IMR-90 (cell line): ENCODE measurements at regions not wholly inside any gene's neighbourhood (a gene's known extent, or its start where the extent isn't known, plus 50 kb on each side); places are given as distances from the start of the nearest gene placed in this dataset.

ENCODE experiments used
- ATAC-seq: fragments of 200-7000 bp; cut with Tn5 transposase; 2 replicates; pipeline ENCODE4 v1.9.1; 2020; ENCODE audit warnings: low read depth, mild to moderate bottlenecking, moderate library complexity
- BruUV-seq: library from RNA; stranded (reverse); fragments of 400-500 nt; replicated peaks from 2 replicates; lab custom pipeline; 2021; lab: Mats Ljungman, UMichigan
- CTCF ChIA-PET: fragments of 300-600 bp; formaldehyde crosslinking; extraction: SDS; loops from one replicate; lab custom pipeline; 2021; ENCODE audit warnings: antibody characterized with exemption; lab: Yijun Ruan, JAX
- POLR2A ChIA-PET: fragments of 300-600 bp; sonication (Branson Sonifier 250); formaldehyde crosslinking; loops from one replicate; lab custom pipeline; 2022; ENCODE audit warnings: antibody characterized with exemption; ENCODE audit not compliant: unreplicated experiment; lab: Charles Lee
- DNase-seq: peaks from one replicate; pipeline ENCODE4 v3.0.0; 2013
- H2AFZ ChIP-seq: replicated peaks from 2 replicates; pipeline ENCODE3; 2013; ENCODE audit warnings: low read length, mild to moderate bottlenecking; ENCODE audit not compliant: poor library complexity
- H2AK5ac ChIP-seq: 2 replicates; pipeline ENCODE4 v1.6.1; 2013; ENCODE audit warnings: low read depth, low read length, inconsistent platforms
- H2AK9ac ChIP-seq: replicated peaks from 2 replicates; pipeline ENCODE3; 2013; ENCODE audit warnings: mild to moderate bottlenecking, low read depth, low read length, moderate library complexity; ENCODE audit not compliant: poor library complexity
- H2BK120ac ChIP-seq: 2 replicates; pipeline ENCODE4 v1.6.1; 2013; ENCODE audit warnings: low read depth, low read length, inconsistent platforms
- H2BK15ac ChIP-seq: 3 replicates; pipeline ENCODE4 v1.6.1; 2013; ENCODE audit warnings: low read depth, low read length, inconsistent platforms
- H2BK20ac ChIP-seq: 2 replicates; pipeline ENCODE4 v1.6.1; 2013; ENCODE audit warnings: low read depth, mild to moderate bottlenecking, inconsistent platforms, low read length, moderate library complexity
- H2BK5ac ChIP-seq: 2 replicates; pipeline ENCODE4 v1.6.1; 2013; ENCODE audit warnings: mild to moderate bottlenecking, low read depth, low read length, inconsistent platforms; ENCODE audit not compliant: poor library complexity, severe bottlenecking
- H3K14ac ChIP-seq: replicated peaks from 2 replicates; pipeline ENCODE4 v1.6.1; 2013; ENCODE audit warnings: low read depth, low read length, inconsistent platforms
- H3K18ac ChIP-seq: 2 replicates; pipeline ENCODE4 v1.6.1; 2013; ENCODE audit warnings: low read depth, low read length, control low read depth
- H3K23ac ChIP-seq: 2 replicates; pipeline ENCODE4 v1.6.1; 2013; ENCODE audit warnings: low read depth, low read length, inconsistent platforms
- H3K27ac ChIP-seq: 2 replicates; pipeline ENCODE4 v1.5.1; 2013; ENCODE audit warnings: mild to moderate bottlenecking, control low read depth, low read length; ENCODE audit not compliant: insufficient read depth
- H3K27me3 ChIP-seq: 2 replicates; pipeline ENCODE4 v1.6.1; 2013; ENCODE audit warnings: low read length; ENCODE audit not compliant: control insufficient read depth, insufficient read depth
- H3K36me3 ChIP-seq: 2 replicates; pipeline ENCODE4 v1.6.1; 2013; ENCODE audit warnings: low read length, mixed read lengths; ENCODE audit not compliant: control insufficient read depth, insufficient read depth
- H3K4ac ChIP-seq: 2 replicates; pipeline ENCODE4 v1.6.1; 2013; ENCODE audit warnings: low read depth, low read length, inconsistent platforms
- H3K4me1 ChIP-seq: 2 replicates; pipeline ENCODE4 v1.6.1; 2013; ENCODE audit warnings: low read length, mixed read lengths; ENCODE audit not compliant: control insufficient read depth, insufficient read depth
- H3K4me2 ChIP-seq: 2 replicates; pipeline ENCODE4 v1.6.1; 2013; ENCODE audit warnings: low read depth, mild to moderate bottlenecking, control low read depth, low read length, moderate library complexity
- H3K4me3 ChIP-seq: 2 replicates; pipeline ENCODE4 v1.5.1; 2013; ENCODE audit warnings: low read depth, mild to moderate bottlenecking, control low read depth, low read length, moderate library complexity; ENCODE audit not compliant: insufficient read depth
- H3K56ac ChIP-seq: 2 replicates; pipeline ENCODE4 v1.6.1; 2013; ENCODE audit warnings: low read length, inconsistent platforms; ENCODE audit not compliant: insufficient read depth; ENCODE audit errors: extremely low read depth
- H3K79me1 ChIP-seq, 2 experiments: 2 replicates each; pipeline ENCODE4 v1.6.1; 2013; ENCODE audit warnings: low read length in 2 of 2, inconsistent platforms in 1 of 2, low read depth in 1 of 2
- H3K9ac ChIP-seq: 2 replicates; pipeline ENCODE4 v1.6.1; 2013; ENCODE audit warnings: low read depth, low read length, control low read depth
- H3K9me1 ChIP-seq: 2 replicates; pipeline ENCODE4 v1.6.1; 2013; ENCODE audit warnings: low read length, inconsistent platforms; ENCODE audit not compliant: insufficient read depth
- H3K9me3 ChIP-seq: 2 replicates; pipeline ENCODE4 v1.6.1; 2013; ENCODE audit warnings: low read length; ENCODE audit not compliant: control insufficient read depth, insufficient read depth
- H4K20me1 ChIP-seq: 2 replicates; pipeline ENCODE4 v1.6.1; 2013; ENCODE audit warnings: low read length, inconsistent platforms; ENCODE audit not compliant: insufficient read depth
- H4K5ac ChIP-seq: 2 replicates; pipeline ENCODE4 v1.6.1; 2013; ENCODE audit warnings: mild to moderate bottlenecking, low read depth, low read length, control low read depth
- H4K8ac ChIP-seq, 2 experiments: 2 replicates each; pipeline ENCODE4 v1.6.1; 2013; ENCODE audit warnings: low read depth in 2 of 2, low read length in 2 of 2, control low read depth in 1 of 2, inconsistent platforms in 1 of 2
- H4K91ac ChIP-seq: 2 replicates; pipeline ENCODE4 v1.6.1; 2013; ENCODE audit warnings: low read depth, low read length, inconsistent platforms; ENCODE audit not compliant: insufficient read depth
- BHLHE40 ChIP-seq: fragments of 150-350 bp; IDR thresholded peaks from 2 replicates; pipeline ENCODE4 v1.6.1; 2016; ENCODE audit warnings: mild to moderate bottlenecking, low read depth, low read length
- CEBPB ChIP-seq: IDR thresholded peaks from 2 replicates; pipeline ENCODE4 v1.6.1; 2012; ENCODE audit warnings: low read depth, low read length, improper control_type of control experiment
- CHD1 ChIP-seq: IDR thresholded peaks from 2 replicates; pipeline ENCODE4 v1.6.1; 2012; ENCODE audit warnings: low read depth, low read length, improper control_type of control experiment
- FOS ChIP-seq: fragments of 150-350 bp; IDR thresholded peaks from 2 replicates; pipeline ENCODE4 v1.6.1; 2016; ENCODE audit warnings: low read depth, low read length
- MAFK ChIP-seq: IDR thresholded peaks from 2 replicates; pipeline ENCODE4 v1.6.1; 2012; ENCODE audit warnings: low read depth, low read length, improper control_type of control experiment
- MAZ ChIP-seq: IDR thresholded peaks from 2 replicates; pipeline ENCODE4 v1.6.1; 2012; ENCODE audit warnings: low read depth, mild to moderate bottlenecking, low read length, improper control_type of control experiment, moderate library complexity, borderline replicate concordance
- MXI1 ChIP-seq: IDR thresholded peaks from 2 replicates; pipeline ENCODE4 v1.6.1; 2012; ENCODE audit warnings: low read depth, mild to moderate bottlenecking, low read length, moderate library complexity, borderline replicate concordance
- NFE2L2 ChIP-seq: fragments of 150-350 bp; IDR thresholded peaks from 2 replicates; pipeline ENCODE4 v1.6.1; 2016; ENCODE audit warnings: low read depth, mild to moderate bottlenecking, low read length
- POLR2A ChIP-seq: IDR thresholded peaks from 2 replicates; pipeline ENCODE4 v1.6.1; 2012; ENCODE audit warnings: mild to moderate bottlenecking, low read depth, low read length
- RAD21 ChIP-seq: IDR thresholded peaks from 2 replicates; pipeline ENCODE4 v1.6.1; 2012; ENCODE audit warnings: low read length, improper control_type of control experiment
- RCOR1 ChIP-seq: IDR thresholded peaks from 2 replicates; pipeline ENCODE4 v1.6.1; 2012; ENCODE audit warnings: mild to moderate bottlenecking, low read length, improper control_type of control experiment; ENCODE audit not compliant: insufficient replicate concordance
- RFX5 ChIP-seq: IDR thresholded peaks from 2 replicates; pipeline ENCODE4 v1.8.0; 2012; ENCODE audit warnings: low read depth, mild to moderate bottlenecking, low read length, moderate library complexity
- SMC3 ChIP-seq: fragments of 150-350 bp; IDR thresholded peaks from 2 replicates; pipeline ENCODE4 v1.6.1; 2016; ENCODE audit warnings: low read depth, mild to moderate bottlenecking, antibody characterized with exemption, low read length, moderate library complexity
- WGBS, 2 experiments: methylation state at CpG; one replicate each; pipeline versions ENCODE4 v1.1.5 to v1.1.7; 2013; ENCODE audit warnings: missing lambda C conversion rate in 2 of 2; ENCODE audit not compliant: insufficient read length in 1 of 2; ENCODE audit errors: extremely low coverage in 2 of 2; 5-methylcytosine and 5-hydroxymethylcytosine counted together
- dilution Hi-C: fragments of 300-500 bp; cut with HindIII; formaldehyde crosslinking; loops from one replicate; pipeline ENCODE4 v1.14.3; 2018; ENCODE audit warnings: low sequenced_read_pairs; ENCODE audit not compliant: unreplicated experiment
- in situ Hi-C: fragments of 300-500 bp; cut with MboI; formaldehyde crosslinking; loops from 3 replicates; pipeline ENCODE4 v1.14.3; 2019; ENCODE audit warnings: low sequenced_read_pairs, inconsistent platforms, mixed read lengths
- intact Hi-C: fragments of 100-400 bp; cut with micrococcal nuclease; formaldehyde crosslinking; loops from 2 replicates; pipeline ENCODE4 v1.10.0; 2022
- TF ChIP-seq, protein P1 (sequence below): conservative IDR thresholded peaks from 2 replicates; pipeline ENCODE4 v1.5.1; 2012; ENCODE audit warnings: mild to moderate bottlenecking, low read depth, low read length, improper control_type of control experiment
- TF ChIP-seq, protein P2 (sequence below): fragments of 150-350 bp; IDR thresholded peaks from 2 replicates; pipeline ENCODE4 v1.6.1; 2016; ENCODE audit warnings: low read depth, mild to moderate bottlenecking, low read length, moderate library complexity, borderline replicate concordance
- TF ChIP-seq, protein P3 (sequence below): fragments of 150-350 bp; IDR thresholded peaks from 2 replicates; pipeline ENCODE4 v1.6.1; 2017; ENCODE audit warnings: mild to moderate bottlenecking, antibody characterized with exemption, low read length, low read depth

DNA sequence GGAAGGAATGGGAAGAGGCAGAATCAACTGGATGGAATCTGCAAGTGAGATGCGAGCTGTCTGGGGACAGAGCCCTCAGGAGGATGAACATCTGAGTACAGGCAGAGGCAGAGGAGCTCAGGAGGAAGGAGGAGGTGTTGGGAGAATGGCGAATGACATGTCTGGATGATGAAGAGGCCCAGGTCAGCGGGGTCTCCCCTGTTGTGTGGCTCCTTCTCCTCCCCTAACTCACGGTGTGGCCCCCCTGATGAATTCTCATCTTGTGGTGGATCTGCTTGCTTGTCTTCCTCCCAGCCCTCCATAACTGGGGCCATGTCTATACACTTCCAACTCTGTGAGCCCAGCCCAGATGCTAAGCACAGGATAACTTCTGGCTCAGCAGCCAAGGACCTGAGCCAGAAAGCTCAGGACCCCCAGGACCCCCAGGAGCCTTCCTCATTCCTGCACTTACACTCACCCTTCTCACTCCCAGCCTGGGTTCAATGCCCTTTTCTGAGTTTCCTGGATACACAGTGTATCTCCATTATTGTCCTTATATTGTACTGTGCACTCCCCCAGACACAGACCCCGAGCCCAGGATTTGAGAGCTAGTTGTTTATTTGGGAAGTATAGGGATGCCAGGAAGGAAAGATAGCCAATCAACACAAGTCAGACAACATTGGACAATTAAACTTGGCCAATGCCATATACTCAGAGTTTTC is 678.6 kb upstream of the HS6ST1 start:
- H2BK120ac ChIP-seq, result no peak overlapping the region
- no peak overlapping the region for H3K9ac ChIP-seq
- no peaks in the 10 kb centered on the region for H3K27me3 ChIP-seq
- no peak overlapping the region for H2BK20ac ChIP-seq
- no peaks in the 10 kb centered on the region for H3K9me1 ChIP-seq
- H3K79me1 ChIP-seq, result no peaks in the 10 kb centered on the region
- no peak overlapping the region for H4K8ac ChIP-seq
- H3K18ac ChIP-seq, result no peak overlapping the region
- no peaks in the 10 kb centered on the region for H3K4me1 ChIP-seq
- H2BK15ac ChIP-seq, result no peak overlapping the region
- no peak overlapping the region for H2AFZ ChIP-seq
- intact Hi-C loops (no loop called here), in situ Hi-C loops (no loop called here), dilution Hi-C loops (no loop called here)
- H3K36me3 ChIP-seq, result no peaks in the 10 kb centered on the region
- no peak overlapping the region for H3K4me3 ChIP-seq
- no peak overlapping the region for H2AK9ac ChIP-seq
- no peak overlapping the region for H2AK5ac ChIP-seq
- H4K5ac ChIP-seq, result no peak overlapping the region
- no peaks in the 10 kb centered on the region for H4K20me1 ChIP-seq
- CTCF ChIA-PET, result interaction anchor here (0.6 kb wide), 1 partner anchor 826 kb away, joined by 3 read pairs; no protein-coding TSS in a partner anchor
- no peak overlapping the region for H4K91ac ChIP-seq
- DNase-seq (no peak), ATAC-seq (no peak)
- H3K23ac ChIP-seq, result no peak overlapping the region
- H3K56ac ChIP-seq, result no peak overlapping the region
- no peak overlapping the region for H3K4ac ChIP-seq
- POLR2A ChIA-PET, result no interaction called here
- BruUV-seq, result no TSS peak
- H3K4me2 ChIP-seq, result no peak overlapping the region
- H2BK5ac ChIP-seq, result no peak overlapping the region
- no peak overlapping the region for H3K27ac ChIP-seq
- H3K9me3 ChIP-seq, result peaks cover 2% of the 10 kb centered on the region
- WGBS, 2 experiments, result 43% methylated on average over 1 of the region's 5 CpGs; no CpG with 5 or more reads in 1 of the 2 experiments
- TF ChIP-seq MAZ (no peak), NFE2L2 (no peak), POLR2A (no peak), MAFK (no peak), CEBPB (no peak), BHLHE40 (no peak), SMC3 (no peak), RAD21 (no peak), RFX5 (no peak), RCOR1 (no peak), MXI1 (no peak), CHD1 (no peak), FOS (no peak)
- TF ChIP-seq, protein P1, sequence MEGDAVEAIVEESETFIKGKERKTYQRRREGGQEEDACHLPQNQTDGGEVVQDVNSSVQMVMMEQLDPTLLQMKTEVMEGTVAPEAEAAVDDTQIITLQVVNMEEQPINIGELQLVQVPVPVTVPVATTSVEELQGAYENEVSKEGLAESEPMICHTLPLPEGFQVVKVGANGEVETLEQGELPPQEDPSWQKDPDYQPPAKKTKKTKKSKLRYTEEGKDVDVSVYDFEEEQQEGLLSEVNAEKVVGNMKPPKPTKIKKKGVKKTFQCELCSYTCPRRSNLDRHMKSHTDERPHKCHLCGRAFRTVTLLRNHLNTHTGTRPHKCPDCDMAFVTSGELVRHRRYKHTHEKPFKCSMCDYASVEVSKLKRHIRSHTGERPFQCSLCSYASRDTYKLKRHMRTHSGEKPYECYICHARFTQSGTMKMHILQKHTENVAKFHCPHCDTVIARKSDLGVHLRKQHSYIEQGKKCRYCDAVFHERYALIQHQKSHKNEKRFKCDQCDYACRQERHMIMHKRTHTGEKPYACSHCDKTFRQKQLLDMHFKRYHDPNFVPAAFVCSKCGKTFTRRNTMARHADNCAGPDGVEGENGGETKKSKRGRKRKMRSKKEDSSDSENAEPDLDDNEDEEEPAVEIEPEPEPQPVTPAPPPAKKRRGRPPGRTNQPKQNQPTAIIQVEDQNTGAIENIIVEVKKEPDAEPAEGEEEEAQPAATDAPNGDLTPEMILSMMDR, result no peak
- TF ChIP-seq, protein P2, sequence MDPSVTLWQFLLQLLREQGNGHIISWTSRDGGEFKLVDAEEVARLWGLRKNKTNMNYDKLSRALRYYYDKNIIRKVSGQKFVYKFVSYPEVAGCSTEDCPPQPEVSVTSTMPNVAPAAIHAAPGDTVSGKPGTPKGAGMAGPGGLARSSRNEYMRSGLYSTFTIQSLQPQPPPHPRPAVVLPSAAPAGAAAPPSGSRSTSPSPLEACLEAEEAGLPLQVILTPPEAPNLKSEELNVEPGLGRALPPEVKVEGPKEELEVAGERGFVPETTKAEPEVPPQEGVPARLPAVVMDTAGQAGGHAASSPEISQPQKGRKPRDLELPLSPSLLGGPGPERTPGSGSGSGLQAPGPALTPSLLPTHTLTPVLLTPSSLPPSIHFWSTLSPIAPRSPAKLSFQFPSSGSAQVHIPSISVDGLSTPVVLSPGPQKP, result no peak
- TF ChIP-seq, protein P3, sequence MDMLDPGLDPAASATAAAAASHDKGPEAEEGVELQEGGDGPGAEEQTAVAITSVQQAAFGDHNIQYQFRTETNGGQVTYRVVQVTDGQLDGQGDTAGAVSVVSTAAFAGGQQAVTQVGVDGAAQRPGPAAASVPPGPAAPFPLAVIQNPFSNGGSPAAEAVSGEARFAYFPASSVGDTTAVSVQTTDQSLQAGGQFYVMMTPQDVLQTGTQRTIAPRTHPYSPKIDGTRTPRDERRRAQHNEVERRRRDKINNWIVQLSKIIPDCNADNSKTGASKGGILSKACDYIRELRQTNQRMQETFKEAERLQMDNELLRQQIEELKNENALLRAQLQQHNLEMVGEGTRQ, result no peak
- no peak overlapping the region for H3K14ac ChIP-seq
